HG03575 (cell line): ENCODE measurements at regions not wholly inside any gene's neighbourhood (a gene's known extent, or its start where the extent isn't known, plus 50 kb on each side); places are given as distances from the start of the nearest gene placed in this dataset.

Experiments
- ATAC-seq: cut with Tn5 transposase; IDR thresholded peaks from one replicate; pipeline ENCODE4 v1.9.1; 2021; ENCODE audit not compliant: unreplicated experiment, insufficient number of reproducible peaks, low FRiP score; ENCODE audit errors: extremely low read depth

DNA sequence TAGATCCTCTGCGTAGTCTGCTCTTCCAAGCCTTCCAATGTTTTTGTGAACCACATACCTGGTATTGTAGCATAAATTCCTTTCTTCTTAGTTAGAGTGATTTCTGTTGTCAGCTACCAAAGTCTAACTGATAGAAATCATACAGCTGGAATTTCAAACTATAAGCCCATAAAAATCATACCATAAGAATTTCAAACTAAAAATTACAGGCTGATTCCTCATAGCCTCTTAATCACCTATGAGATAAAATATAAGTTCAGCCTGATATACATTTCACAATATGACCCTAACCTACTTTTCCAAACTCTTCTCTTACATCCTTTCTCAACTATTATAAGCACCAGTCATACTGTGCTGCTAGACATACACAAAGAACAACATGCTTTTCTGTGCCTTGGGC, 64.8 kb downstream of the PTHLH start:
- ATAC-seq = no peak

- ATAC-seq = no peak
These were observed 65.7 kb downstream of the PTHLH start for GRCh38 chr12:27906658-27907473.

DNA sequence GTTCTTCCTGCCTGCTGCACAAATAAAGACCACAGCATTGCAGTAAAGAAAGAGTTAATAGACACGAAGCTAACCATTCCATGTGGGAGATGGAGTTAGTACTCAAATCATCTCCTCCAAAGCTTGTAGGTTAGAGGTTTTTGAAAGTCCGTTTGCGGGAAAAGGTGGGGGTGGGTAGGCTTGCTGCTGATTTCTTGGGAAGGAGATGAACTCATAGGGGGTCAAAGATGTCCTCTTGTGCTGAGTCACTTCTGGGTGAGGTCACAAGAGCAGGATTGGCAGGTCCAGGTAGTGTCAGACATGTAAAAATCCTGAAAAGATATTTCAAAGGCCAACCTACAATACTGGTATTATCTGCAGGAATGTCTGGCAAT, 66.4 kb downstream of the PTHLH start:
- no peak for ATAC-seq

- ATAC-seq = no peak
These were observed 67.0 kb downstream of the PTHLH start for GRCh38 chr12:27905285-27906126.

GRCh38 chr12:27902651-27903050, 69.9 kb downstream of the PTHLH start:
- ATAC-seq = no peak

- ATAC-seq = no peak
These were observed 70.6 kb downstream of the PTHLH start for GRCh38 chr12:27901959-27902358.

GRCh38 chr12:27900920-27901879, 71.3 kb downstream of the PTHLH start:
- no peak for ATAC-seq

- ATAC-seq = no peak
These were observed 73.3 kb downstream of the PTHLH start for GRCh38 chr12:27899151-27899661.

GRCh38 chr12:27898022-27898421, 74.5 kb downstream of the PTHLH start:
- ATAC-seq = no peak

DNA sequence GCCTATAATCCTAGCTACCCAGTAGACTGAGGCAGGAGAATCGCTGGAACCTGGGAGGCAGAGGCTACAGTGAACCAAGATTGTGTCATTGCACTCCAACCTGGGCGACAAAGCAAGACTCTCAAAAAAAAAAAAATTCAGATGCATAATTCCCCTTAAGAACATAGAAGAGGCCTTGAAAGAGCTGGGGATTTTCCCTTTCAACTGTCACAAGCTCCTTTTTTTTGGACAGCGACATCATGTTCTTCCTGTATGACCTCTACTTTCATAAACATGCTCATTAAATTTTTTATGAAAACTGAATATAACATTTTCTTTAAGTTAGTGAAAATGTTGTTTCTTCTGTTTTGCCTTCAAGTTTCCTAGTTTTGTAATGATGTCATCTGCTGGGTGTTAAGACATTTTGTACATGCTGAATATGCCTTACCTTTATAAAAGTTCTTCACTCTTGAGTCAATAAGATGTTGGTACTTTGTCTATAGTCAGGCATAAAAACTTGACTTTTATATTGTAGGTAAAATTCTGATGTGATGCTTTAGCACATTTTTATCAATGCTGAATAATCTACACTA, 76.0 kb downstream of the PTHLH start:
- no peak for ATAC-seq

- no peak for ATAC-seq
These were observed 78.2 kb downstream of the PTHLH start for GRCh38 chr12:27894309-27894708.

DNA sequence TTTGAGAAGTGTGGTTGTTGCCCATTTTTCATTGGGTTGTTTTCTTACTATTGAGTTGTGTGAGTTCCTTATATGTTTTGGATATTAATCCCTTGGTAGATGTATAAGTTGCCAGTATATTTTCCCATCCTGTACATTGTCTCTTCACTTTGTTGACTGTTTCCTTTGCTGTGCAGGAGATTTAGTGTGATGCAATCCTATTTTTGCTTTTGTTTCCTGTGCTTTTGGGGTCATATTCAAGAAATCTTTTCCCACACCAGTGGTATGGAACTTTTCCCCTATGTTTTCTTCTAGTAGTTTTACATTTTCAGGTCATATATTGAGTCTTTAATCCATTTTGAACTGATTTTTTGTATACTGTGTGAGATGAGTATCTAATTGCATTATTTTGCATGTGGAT, 92.8 kb downstream of the PTHLH start:
- ATAC-seq = no peak

GRCh38 chr12:27875677-27876076, 95.6 kb upstream of the MANSC4 start:
- ATAC-seq = no peak

- no peak for ATAC-seq
These were observed 93.0 kb upstream of the MANSC4 start for GRCh38 chr12:27873010-27873409.

DNA sequence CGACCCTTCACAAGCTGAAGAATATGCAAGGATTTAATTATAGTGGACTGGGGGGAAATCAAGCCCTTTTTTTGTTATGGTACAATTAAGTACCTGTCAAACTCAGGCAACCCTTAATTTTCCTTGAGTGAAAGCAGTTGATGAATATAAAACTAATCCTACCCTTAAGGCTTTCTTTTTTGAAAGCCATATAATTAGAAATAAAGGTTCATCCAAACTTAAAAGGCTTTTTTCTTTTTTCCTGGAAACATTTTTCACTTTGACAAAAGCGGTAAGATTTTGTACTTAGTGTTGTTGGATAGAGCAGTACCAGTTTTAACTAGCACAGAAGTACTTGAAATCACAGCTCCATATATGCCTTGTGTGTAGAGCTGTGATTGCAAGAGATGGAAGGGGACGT, 91.9 kb upstream of the MANSC4 start:
- ATAC-seq = no peak

DNA sequence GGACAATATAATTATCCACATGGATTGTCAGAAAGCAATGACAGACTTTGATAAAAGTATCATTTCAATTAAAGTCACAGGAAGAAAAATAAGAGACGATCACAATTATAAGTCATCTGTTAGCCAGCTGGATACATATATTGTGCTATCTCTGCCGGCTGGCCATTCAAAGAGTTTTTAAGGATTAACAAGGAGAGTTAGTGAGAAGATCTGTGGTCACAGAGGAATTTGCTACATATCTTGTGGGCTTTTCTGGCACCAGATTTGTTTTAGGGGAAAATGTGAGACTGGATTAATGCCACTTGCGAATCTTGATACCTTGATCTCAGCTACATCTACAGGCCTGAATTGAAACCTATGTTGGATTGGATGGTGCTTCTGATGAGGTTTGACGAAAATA, 90.9 kb upstream of the MANSC4 start:
- no peak for ATAC-seq

DNA sequence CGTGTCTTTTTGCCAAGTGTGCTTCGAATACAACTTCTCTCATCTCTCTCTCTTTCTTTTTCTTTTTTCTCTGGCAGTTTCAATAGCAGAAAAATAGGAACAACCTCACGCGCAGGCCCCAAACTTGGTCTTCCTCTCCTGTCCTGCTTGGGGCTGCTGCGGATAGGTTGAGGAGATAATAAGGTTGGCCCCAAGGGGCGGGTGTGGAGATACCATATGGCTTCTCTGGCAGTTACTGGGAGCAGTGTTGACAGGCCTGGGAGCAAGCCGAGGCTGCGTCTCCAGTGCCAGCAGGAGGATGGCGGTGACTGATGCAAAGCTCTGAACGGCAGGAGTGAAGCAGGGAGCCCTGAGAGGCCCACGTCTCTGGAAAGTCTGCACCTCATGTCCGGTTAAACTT, 89.5 kb upstream of the MANSC4 start:
- ATAC-seq = no peak

DNA sequence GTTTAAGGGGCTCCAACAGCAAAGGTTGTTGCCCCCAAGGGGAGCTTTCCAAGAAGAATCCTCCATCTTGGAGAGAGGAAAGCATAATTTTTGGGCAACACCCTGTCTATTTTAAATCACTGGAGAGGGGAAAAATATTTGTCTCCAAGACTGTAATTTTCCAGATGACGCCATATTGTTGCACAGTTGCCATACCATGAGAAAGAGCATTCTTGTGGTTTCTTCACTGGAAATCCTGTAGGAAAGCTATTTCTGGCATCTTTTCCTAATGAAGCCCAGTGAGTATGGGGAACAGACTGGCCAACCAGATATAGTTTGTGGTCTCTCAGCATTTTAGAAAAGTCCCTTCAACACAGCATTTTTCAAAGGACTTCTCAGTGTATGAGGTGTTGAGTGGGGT, 88.1 kb upstream of the MANSC4 start:
- ATAC-seq = no peak
